K562 (cell line): ENCODE measurements at regions not wholly inside any gene's neighbourhood (a gene's known extent, or its start where the extent isn't known, plus 50 kb on each side); places are given as distances from the start of the nearest gene placed in this dataset.

Experiments used
- ATAC-seq: fragments of 200-7000 bp; cut with Tn5 transposase; 3 replicates; pipeline ENCODE4 v1.9.1; 2020; ENCODE audit warnings: moderate library complexity
- BruUV-seq: library from RNA; stranded (reverse); fragments of 400-500 nt; replicated peaks from 2 replicates; lab custom pipeline; 2021; lab: Mats Ljungman, UMichigan
- CTCF ChIA-PET: fragments of 300-600 bp; formaldehyde crosslinking; extraction: SDS; loops from one replicate; lab custom pipeline; 2021; ENCODE audit warnings: low intra/inter-chr PET ratio; lab: Yijun Ruan, JAX
- POLR2A ChIA-PET: fragments of 300-600, 350-650 bp; sonication (Branson Sonifier 250); formaldehyde crosslinking; extraction: SDS; loops from one replicate; lab custom pipeline; 2021; ENCODE audit warnings: antibody characterized with exemption, inconsistent platforms; lab: Yijun Ruan, JAX
- DNase-seq, 4 experiments: peaks; one replicate each; pipeline versions ENCODE4 v3.0.0 to v3.0.0-alpha.2; 2011 to 2018; ENCODE audit warnings: low spot score in 3 of 4, mixed read lengths in 3 of 4; ENCODE audit errors: extremely low read depth in 1 of 4
- FAIRE-seq: peaks from 2 replicates; lab custom pipeline; 2011; peaks lifted over from hg19 to GRCh38; lab: Jason Lieb, UNC
- H2AFZ ChIP-seq: 2 replicates; pipeline ENCODE4 v1.6.0; 2011; ENCODE audit warnings: low read depth, low read length, control low read depth, inconsistent platforms
- H3K27ac ChIP-seq: fragments of 200-600 bp; 3 replicates; pipeline ENCODE4 v1.8.0; 2011; ENCODE audit warnings: low read depth, mild to moderate bottlenecking, control low read depth, inconsistent platforms, low read length, moderate library complexity, mixed read lengths; ENCODE audit errors: extremely low read depth
- H3K27me3 ChIP-seq, 2 experiments: fragments of 300-600 bp in 1 of 2; 2 replicates in 1 of 2; 3 replicates in 1 of 2; pipeline versions ENCODE4 v1.6.0 to v1.8.0; 2011; ENCODE audit warnings: inconsistent platforms in 2 of 2, low read length in 2 of 2, mild to moderate bottlenecking in 1 of 2, mixed read lengths in 1 of 2, moderate library complexity in 1 of 2; ENCODE audit not compliant: control insufficient read depth in 2 of 2, insufficient read depth in 2 of 2
- H3K36me3 ChIP-seq: fragments of 300-600 bp; 3 replicates; pipeline ENCODE4 v1.8.0; 2011; ENCODE audit warnings: mild to moderate bottlenecking, low read length, inconsistent platforms; ENCODE audit not compliant: control insufficient read depth, insufficient read depth
- H3K4me1 ChIP-seq, 2 experiments: fragments of 200-600 bp in 1 of 2; replicated peaks in 1 of 2; 2 replicates in 1 of 2; 3 replicates in 1 of 2; pipeline versions ENCODE4 v1.5.1 to v1.8.0; 2011; ENCODE audit warnings: inconsistent platforms in 2 of 2, low read length in 2 of 2, mild to moderate bottlenecking in 1 of 2, mixed read lengths in 1 of 2, moderate library complexity in 1 of 2; ENCODE audit not compliant: control insufficient read depth in 2 of 2, insufficient read depth in 2 of 2
- H3K4me2 ChIP-seq: 2 replicates; pipeline ENCODE4 v1.6.1; 2011; ENCODE audit warnings: low read length, control low read depth, inconsistent platforms, mixed read lengths; ENCODE audit not compliant: insufficient read depth
- H3K4me3 ChIP-seq: fragments of 200-600 bp; sonication (generic), shearing (Covaris generic); 2 replicates; pipeline ENCODE4 v1.5.1; 2016; ENCODE audit warnings: control low read depth, inconsistent platforms
- H3K79me2 ChIP-seq: fragments of 200-600 bp; 3 replicates; pipeline ENCODE4 v1.8.0; 2011; ENCODE audit warnings: low read length, inconsistent platforms; ENCODE audit not compliant: control insufficient read depth, insufficient read depth
- H3K9ac ChIP-seq, 2 experiments: 2 replicates each; pipeline versions ENCODE4 v1.6.0 to v1.6.1; 2011; ENCODE audit warnings: low read depth in 2 of 2, low read length in 2 of 2, control low read depth in 1 of 2, inconsistent platforms in 1 of 2, mild to moderate bottlenecking in 1 of 2, mixed read lengths in 1 of 2; ENCODE audit not compliant: insufficient read depth in 1 of 2
- H3K9me1 ChIP-seq: one replicate; pipeline ENCODE4 v1.6.0; 2011; ENCODE audit warnings: inconsistent platforms, mild to moderate bottlenecking, low read length, moderate library complexity; ENCODE audit not compliant: control insufficient read depth, insufficient read depth
- H3K9me3 ChIP-seq: replicated peaks from 2 replicates; pipeline ENCODE4 v1.5.1; 2011; ENCODE audit warnings: low read depth, low read length, inconsistent platforms; ENCODE audit not compliant: control insufficient read depth, insufficient read depth
- H4K20me1 ChIP-seq: replicated peaks from 2 replicates; pipeline ENCODE4 v1.6.1; 2011; ENCODE audit warnings: low read length, inconsistent platforms, mixed read lengths; ENCODE audit not compliant: control insufficient read depth, insufficient read depth
- BACH1 ChIP-seq: fragments of 200-800 bp; sonication (Bioruptor generic); IDR thresholded peaks from 2 replicates; pipeline ENCODE4 v1.6.1; 2016; ENCODE audit warnings: missing genetic modification characterization, missing compliant biosample characterization
- COPS2 ChIP-seq: fragments of 450-650 bp; conservative IDR thresholded peaks from 2 replicates; pipeline ENCODE4 v1.6.1; 2016; ENCODE audit warnings: mild to moderate bottlenecking, moderate library complexity
- DMBX1 ChIP-seq: fragments of 250-450 bp; sonication (Bioruptor Pico); IDR thresholded peaks from 2 replicates; pipeline ENCODE4 v1.8.0; 2022; ENCODE audit warnings: inconsistent platforms, mild to moderate bottlenecking, moderate library complexity, borderline replicate concordance
- FOS ChIP-seq: IDR thresholded peaks from 3 replicates; pipeline ENCODE4 v1.6.1; 2011; ENCODE audit not compliant: insufficient read length; ENCODE audit errors: extremely low read depth
- HMGN3 ChIP-seq: IDR thresholded peaks from 2 replicates; pipeline ENCODE4 v1.6.1; 2011; ENCODE audit warnings: borderline replicate concordance, low read depth, mild to moderate bottlenecking, mixed read lengths, low read length; ENCODE audit not compliant: insufficient read length; ENCODE audit errors: extremely low read depth
- MTA1 ChIP-seq: fragments of 450-650 bp; IDR thresholded peaks from 2 replicates; pipeline ENCODE4 v1.6.1; 2017; ENCODE audit warnings: borderline replicate concordance
- MTF1 ChIP-seq: fragments of 250-450 bp; sonication (Bioruptor Pico); IDR thresholded peaks from 2 replicates; pipeline ENCODE4 v1.9.0; 2021; ENCODE audit warnings: moderate library complexity, mild to moderate bottlenecking, inconsistent platforms, borderline replicate concordance
- PHTF2 ChIP-seq: fragments of 250-450 bp; sonication (Bioruptor Pico); IDR thresholded peaks from 2 replicates; pipeline ENCODE4 v1.5.0; 2021; ENCODE audit warnings: mild to moderate bottlenecking
- POLR2AphosphoS2 ChIP-seq: IDR thresholded peaks from 2 replicates; pipeline ENCODE4 v1.6.1; 2012; ENCODE audit warnings: low read length, improper control_type of control experiment
- SIN3A ChIP-seq, 2 experiments: fragments of 150-350 bp in 1 of 2; IDR thresholded peaks; 2 replicates each; pipeline ENCODE4 v1.6.1; 2011 to 2016; ENCODE audit warnings: borderline replicate concordance in 2 of 2, low read depth in 2 of 2, low read length in 2 of 2, mild to moderate bottlenecking in 2 of 2, moderate library complexity in 2 of 2; ENCODE audit not compliant: control insufficient read depth in 1 of 2
- TEAD2 ChIP-seq: fragments of 450-650 bp; IDR thresholded peaks from 2 replicates; pipeline ENCODE4 v1.6.1; 2016; ENCODE audit warnings: missing genetic modification characterization, control low read depth, missing compliant biosample characterization
- THRAP3 ChIP-seq: fragments of 450-650 bp; IDR thresholded peaks from 2 replicates; pipeline ENCODE4 v1.6.1; 2016; ENCODE audit warnings: mild to moderate bottlenecking, inconsistent platforms, borderline replicate concordance
- ZC3H11A ChIP-seq: IDR thresholded peaks from 2 replicates; pipeline ENCODE4 v1.6.1; 2012; ENCODE audit warnings: low read depth, low read length, improper control_type of control experiment
- ZFP1 ChIP-seq: fragments of 450-650 bp; formaldehyde crosslinking; IDR thresholded peaks from 2 replicates; pipeline ENCODE4 v1.4.0; 2020; ENCODE audit warnings: mild to moderate bottlenecking, mixed read lengths
- ZNF134 ChIP-seq: fragments of 250-450 bp; sonication (Bioruptor Pico); conservative IDR thresholded peaks from 2 replicates; pipeline ENCODE4 v1.4.0; 2020
- ZNF23 ChIP-seq: fragments of 250-450 bp; sonication (Bioruptor Pico); IDR thresholded peaks from 2 replicates; pipeline ENCODE4 v1.4.0; 2020; ENCODE audit warnings: mild to moderate bottlenecking
- ZNF408 ChIP-seq: fragments of 250-450 bp; sonication (Bioruptor Pico); IDR thresholded peaks from 2 replicates; pipeline ENCODE4 v1.4.0; 2020; ENCODE audit warnings: low read depth, mild to moderate bottlenecking, moderate library complexity
- ZNF57 ChIP-seq: fragments of 450-650 bp; formaldehyde crosslinking; IDR thresholded peaks from 2 replicates; pipeline ENCODE4 v1.4.0; 2020; ENCODE audit warnings: mild to moderate bottlenecking, moderate library complexity
- WGBS: fragments of 100-300 bp; shearing (Covaris generic); methylation state at CpG from one replicate; pipeline ENCODE4 v1.1.6; 2016; ENCODE audit warnings: low coverage, mixed read lengths; ENCODE audit not compliant: insufficient coverage; ENCODE audit errors: missing lambda C conversion rate; 5-methylcytosine and 5-hydroxymethylcytosine counted together
- in situ Hi-C: fragments of 300-500 bp; cut with MboI; formaldehyde crosslinking; loops from 4 replicates; pipeline ENCODE4 v1.15.0; 2018; ENCODE audit warnings: inconsistent platforms, mixed read lengths
- intact Hi-C: fragments of 100-400 bp; cut with micrococcal nuclease; formaldehyde crosslinking; loops from 2 replicates; pipeline ENCODE4 v1.14.2; 2022
- TF ChIP-seq, protein P1 (sequence below): sonication (generic); formaldehyde crosslinking; IDR thresholded peaks from 2 replicates; pipeline ENCODE4 v1.8.0; 2022; ENCODE audit warnings: missing genetic modification reagents, mild to moderate bottlenecking, moderate library complexity, borderline replicate concordance
- TF ChIP-seq, protein P2 (sequence below): sonication (generic); formaldehyde crosslinking; IDR thresholded peaks from 2 replicates; pipeline ENCODE4 v1.8.1; 2022; ENCODE audit warnings: missing genetic modification reagents
- TF ChIP-seq, protein P3 (sequence below): fragments of 250-450 bp; sonication (Bioruptor Pico); IDR thresholded peaks from 2 replicates; pipeline ENCODE4 v1.5.1; 2021; ENCODE audit warnings: mild to moderate bottlenecking

DNA sequence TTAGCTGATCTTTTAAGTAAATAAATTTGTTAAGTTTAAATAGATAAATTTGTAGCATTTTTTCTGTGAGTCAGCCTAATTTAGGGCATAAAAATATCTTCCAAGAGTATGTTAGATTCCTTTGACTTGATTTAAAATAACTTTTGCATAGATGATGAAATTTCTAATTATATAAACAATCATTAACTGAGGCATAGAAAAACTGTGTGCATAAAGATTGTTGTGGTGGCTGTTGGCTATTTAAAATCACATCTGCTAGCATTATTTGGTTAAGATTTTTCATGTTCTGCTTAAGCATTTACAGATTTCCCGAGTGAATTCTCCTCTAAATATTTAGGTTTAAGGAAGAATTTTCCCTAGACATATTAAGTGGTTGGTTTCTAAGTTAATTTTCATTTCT is 223.2 kb downstream of the FSCB start (continued):
- TF ChIP-seq, protein P1, sequence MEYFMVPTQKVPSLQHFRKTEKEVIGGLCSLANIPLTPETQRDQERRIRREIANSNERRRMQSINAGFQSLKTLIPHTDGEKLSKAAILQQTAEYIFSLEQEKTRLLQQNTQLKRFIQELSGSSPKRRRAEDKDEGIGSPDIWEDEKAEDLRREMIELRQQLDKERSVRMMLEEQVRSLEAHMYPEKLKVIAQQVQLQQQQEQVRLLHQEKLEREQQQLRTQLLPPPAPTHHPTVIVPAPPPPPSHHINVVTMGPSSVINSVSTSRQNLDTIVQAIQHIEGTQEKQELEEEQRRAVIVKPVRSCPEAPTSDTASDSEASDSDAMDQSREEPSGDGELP (CRISPR knock-in tag) = no peak
- TF ChIP-seq POLR2AphosphoS2 (no peak), MTA1 (no peak), ZC3H11A (no peak), MTF1 (CRISPR knock-in tag) (no peak)

DNA sequence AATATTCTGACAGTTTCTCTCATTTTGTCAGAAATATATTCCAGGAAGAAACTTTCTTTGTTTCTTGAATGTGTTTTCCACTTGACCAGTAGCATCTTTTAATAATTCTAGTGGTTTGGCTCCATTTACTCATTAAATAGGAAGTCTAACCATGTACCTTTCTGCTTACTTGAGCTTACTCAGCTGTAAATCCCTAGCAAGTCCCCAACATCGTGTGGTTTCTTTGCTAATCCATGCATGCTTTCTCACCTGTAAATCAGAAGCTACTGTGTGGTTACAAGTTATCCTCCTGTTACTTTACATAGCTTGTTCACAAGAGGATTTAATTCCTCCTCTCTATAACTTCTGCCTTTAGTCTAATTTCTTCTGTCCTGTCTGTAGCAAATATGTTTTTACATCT is 227.7 kb downstream of the FSCB start:
- TF ChIP-seq HMGN3 = no peak
- no peak for TF ChIP-seq SIN3A (IDR thresholded peaks at IDR 0.05; ENCODE audit: borderline replicate concordance in 2 of 2, control insufficient read depth in 1 of 2, low read depth in 2 of 2, low read length in 2 of 2)
- TF ChIP-seq FOS = no peak
- no peak for TF ChIP-seq ZNF23
- TF ChIP-seq, protein P2, sequence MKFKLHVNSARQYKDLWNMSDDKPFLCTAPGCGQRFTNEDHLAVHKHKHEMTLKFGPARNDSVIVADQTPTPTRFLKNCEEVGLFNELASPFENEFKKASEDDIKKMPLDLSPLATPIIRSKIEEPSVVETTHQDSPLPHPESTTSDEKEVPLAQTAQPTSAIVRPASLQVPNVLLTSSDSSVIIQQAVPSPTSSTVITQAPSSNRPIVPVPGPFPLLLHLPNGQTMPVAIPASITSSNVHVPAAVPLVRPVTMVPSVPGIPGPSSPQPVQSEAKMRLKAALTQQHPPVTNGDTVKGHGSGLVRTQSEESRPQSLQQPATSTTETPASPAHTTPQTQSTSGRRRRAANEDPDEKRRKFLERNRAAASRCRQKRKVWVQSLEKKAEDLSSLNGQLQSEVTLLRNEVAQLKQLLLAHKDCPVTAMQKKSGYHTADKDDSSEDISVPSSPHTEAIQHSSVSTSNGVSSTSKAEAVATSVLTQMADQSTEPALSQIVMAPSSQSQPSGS (CRISPR knock-in tag) = no peak
- TF ChIP-seq BACH1 (tag) = no peak
- no peak for TF ChIP-seq ZNF134 (CRISPR knock-in tag)
- no peak for TF ChIP-seq COPS2
- TF ChIP-seq TEAD2 = no peak
- no peak for TF ChIP-seq DMBX1
- TF ChIP-seq PHTF2 = no peak
- TF ChIP-seq ZFP1 (CRISPR knock-in tag) = no peak
- TF ChIP-seq, protein P3, sequence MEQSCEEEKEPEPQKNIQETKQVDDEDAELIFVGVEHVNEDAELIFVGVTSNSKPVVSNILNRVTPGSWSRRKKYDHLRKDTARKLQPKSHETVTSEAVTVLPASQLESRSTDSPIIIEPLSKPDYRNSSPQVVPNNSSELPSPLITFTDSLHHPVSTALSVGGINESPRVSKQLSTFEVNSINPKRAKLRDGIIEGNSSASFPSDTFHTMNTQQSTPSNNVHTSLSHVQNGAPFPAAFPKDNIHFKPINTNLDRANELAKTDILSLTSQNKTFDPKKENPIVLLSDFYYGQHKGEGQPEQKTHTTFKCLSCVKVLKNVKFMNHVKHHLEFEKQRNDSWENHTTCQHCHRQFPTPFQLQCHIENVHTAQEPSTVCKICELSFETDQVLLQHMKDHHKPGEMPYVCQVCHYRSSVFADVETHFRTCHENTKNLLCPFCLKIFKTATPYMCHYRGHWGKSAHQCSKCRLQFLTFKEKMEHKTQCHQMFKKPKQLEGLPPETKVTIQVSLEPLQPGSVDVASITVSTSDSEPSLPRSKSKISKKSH (CRISPR knock-in tag) = no peak
- no peak for TF ChIP-seq THRAP3
- no peak for TF ChIP-seq ZNF408
- TF ChIP-seq ZNF57 = no peak
- Histone ChIP-seq H3K36me3 (no peaks in the 10 kb centered on the region), H3K27me3 (no peaks in the 10 kb centered on the region), H3K9ac (no peak overlapping the region), H3K4me1 (no peaks in the 10 kb centered on the region), H3K9me3 (no peaks in the 10 kb centered on the region), H3K4me2 (no peak overlapping the region), H4K20me1 (no peaks in the 10 kb centered on the region), H3K27ac (no peak overlapping the region), H2AFZ (no peak overlapping the region), H3K4me3 (no peak overlapping the region), H3K79me2 (no peaks in the 10 kb centered on the region), H3K9me1 (no peaks in the 10 kb centered on the region)
- no TSS peak for BruUV-seq
- ChIA-PET CTCF (no interaction called here), POLR2A (no interaction called here)
- 0% methylated on average over 1 of the region's 1 CpG for WGBS
- intact Hi-C loops (no loop called here), in situ Hi-C loops (no loop called here)
- FAIRE-seq (no peak), DNase-seq (no peak), ATAC-seq (no peak)
